GM12872 (cell line): ENCODE measurements at regions not wholly inside any gene's neighbourhood (a gene's known extent, or its start where the extent isn't known, plus 50 kb on each side); places are given as distances from the start of the nearest gene placed in this dataset.

ENCODE experiments used
- TF ChIP-seq, protein P1 (sequence below): IDR thresholded peaks from 3 replicates; pipeline ENCODE4 v1.5.1; 2011; ENCODE audit warnings: low read depth, mild to moderate bottlenecking, low read length, moderate library complexity; ENCODE audit not compliant: insufficient read depth

DNA sequence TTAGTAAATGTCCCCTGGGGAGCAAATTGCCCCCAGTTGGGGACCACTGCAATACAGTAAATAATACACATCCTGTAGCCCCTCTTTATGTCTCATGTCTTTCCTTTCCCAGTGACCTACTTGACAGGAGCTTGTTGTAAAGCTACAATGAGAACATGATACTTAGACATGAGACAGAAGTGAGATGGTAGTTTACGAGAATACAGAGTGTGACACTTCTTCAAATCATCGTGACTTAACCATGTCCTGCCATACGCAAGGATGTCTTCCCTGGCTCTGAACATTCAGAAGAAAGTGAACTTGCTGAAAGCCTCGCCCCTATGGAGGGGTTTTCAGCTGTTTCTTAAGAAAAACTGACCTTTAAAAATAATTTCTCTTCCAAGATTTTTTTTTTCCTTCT is 101.0 kb upstream of the SPACA1 start:
- TF ChIP-seq, protein P1, sequence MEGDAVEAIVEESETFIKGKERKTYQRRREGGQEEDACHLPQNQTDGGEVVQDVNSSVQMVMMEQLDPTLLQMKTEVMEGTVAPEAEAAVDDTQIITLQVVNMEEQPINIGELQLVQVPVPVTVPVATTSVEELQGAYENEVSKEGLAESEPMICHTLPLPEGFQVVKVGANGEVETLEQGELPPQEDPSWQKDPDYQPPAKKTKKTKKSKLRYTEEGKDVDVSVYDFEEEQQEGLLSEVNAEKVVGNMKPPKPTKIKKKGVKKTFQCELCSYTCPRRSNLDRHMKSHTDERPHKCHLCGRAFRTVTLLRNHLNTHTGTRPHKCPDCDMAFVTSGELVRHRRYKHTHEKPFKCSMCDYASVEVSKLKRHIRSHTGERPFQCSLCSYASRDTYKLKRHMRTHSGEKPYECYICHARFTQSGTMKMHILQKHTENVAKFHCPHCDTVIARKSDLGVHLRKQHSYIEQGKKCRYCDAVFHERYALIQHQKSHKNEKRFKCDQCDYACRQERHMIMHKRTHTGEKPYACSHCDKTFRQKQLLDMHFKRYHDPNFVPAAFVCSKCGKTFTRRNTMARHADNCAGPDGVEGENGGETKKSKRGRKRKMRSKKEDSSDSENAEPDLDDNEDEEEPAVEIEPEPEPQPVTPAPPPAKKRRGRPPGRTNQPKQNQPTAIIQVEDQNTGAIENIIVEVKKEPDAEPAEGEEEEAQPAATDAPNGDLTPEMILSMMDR = no peak

DNA sequence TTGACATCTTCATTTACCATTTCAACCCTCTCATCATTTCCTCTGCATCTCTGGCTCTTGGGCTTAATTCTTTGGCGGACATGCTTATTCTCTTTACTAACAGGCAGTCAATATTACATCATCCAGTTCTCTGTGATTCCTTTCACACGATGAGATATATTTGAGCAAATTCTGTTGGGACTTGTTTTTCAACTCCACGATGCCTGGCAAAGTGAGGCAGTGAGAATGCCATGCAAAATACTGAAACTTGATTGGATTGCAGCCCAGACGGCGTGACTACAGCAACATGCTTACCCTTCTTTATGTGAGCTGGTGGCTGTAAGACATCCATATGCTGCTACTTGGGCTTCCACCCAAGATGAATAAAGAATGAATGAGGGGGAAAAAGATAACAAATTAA is 101.7 kb upstream of the SPACA1 start:
- TF ChIP-seq, protein P1 = no peak

DNA sequence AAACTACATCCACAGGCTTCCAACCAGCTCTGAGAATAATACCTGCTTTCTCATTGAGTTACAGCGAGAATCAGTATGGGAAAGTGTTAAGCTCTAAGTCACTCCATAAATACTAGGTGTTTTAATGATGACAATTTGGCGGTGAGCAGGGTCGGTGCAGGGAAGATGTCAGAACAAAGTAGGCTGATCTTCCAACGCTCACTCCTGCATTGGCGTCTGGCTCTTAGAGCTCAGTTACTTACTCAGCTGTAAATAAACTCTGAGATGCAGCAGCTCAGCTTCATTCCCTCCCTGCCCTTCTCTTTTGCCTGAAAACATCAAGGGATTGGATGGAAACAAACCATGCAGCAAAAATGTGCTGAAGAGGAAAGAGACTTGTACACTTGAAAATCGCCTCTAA is 102.5 kb upstream of the SPACA1 start:
- TF ChIP-seq, protein P1 = no peak

DNA sequence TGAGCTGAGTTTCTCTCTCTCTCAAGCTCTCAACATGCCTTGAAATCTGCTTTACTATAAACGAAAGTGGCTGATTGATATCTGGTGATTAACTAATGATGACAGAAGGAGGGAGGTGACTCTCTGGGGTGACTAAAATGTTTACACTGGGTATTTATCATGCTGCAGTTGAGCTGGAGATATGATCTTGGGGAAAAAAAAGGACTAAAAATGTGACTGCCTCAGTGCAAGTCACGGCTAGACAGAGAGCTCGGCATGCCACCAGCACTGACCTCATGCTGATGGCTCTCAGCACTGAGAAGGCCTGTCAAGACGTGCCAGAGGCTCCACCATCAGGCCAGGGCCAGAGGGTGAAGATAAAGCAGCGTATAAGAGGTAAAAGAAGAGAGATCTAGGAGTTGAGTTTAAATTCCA is 103.1 kb upstream of the SPACA1 start:
- TF ChIP-seq, protein P1 = no peak

DNA sequence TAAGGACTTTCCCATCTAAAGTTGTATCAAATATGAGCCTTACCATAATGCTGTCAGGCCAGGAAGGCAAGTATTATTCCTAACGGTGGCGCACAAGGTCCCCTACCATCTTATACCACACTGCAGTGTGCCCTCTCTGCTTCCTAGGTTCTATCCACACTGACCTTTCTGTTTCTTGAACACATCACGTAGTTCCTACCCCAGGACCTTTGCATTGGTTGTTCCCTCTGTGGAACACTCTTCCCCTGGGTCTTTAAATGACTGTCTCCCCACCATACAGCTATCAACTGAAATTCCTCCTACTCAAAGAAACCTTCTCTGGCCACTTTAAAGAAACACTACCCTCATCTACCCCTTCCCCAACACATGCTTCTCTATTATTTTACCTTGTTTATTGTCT is 104.5 kb upstream of the SPACA1 start:
- TF ChIP-seq, protein P1 = no peak

DNA sequence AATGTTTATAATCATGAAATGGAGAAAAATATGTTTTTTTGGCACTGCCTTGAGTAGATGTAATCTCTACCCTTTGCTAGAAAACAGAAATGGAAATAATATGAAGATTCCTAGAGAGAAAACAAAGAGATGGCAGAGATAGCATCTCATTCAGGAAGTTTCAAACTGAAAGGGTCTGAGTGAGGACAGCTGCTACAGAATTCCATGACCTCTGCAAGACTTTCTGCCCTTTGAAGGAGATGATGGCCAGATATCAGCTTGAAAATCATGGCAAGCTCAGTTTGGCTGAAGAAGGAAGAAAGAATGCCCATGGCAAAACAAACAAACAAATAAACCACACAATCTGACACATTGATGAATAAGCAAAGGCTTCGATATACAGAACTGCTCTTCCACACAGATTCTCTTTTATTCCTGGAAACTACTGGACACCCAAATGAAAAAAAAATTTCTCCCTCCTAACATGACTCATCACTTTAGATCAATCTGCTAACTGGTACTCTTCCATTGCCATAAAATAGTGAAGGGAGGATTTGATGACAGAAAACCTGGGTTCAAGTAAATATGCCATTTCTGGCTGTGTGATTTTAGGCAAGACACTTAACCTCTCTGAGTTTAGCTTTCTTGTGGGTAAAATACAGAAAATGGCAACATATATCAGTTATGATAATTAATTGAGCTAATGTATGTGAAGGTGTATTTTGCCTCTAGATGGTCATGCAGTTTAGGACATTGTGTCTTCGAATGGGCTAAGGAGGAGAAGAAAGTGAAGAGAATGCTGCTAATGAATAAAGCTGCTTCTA is 105.9 kb upstream of the SPACA1 start:
- TF ChIP-seq, protein P1 = no peak

DNA sequence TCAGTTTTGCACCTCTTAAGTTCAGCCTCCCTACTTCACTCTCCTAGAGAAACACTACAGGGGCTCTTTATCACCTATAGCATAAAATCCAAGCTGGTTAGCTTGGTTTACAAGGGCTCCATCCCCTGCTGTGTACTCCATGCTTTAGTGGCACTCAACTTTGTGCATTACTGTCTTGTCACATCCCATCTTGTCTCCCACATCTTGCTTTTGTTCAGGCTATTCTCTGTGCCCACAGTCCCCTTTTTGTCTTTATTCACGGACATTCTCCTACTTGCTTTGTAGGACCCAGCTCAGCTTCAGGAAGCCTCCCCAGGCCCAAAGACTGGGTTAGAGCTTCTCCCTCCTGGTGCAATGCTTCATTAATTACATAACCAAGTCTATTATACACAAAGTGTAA is 107.9 kb upstream of the SPACA1 start:
- TF ChIP-seq, protein P1 = no peak
